ENCODE measurements at regions not wholly inside any gene's neighbourhood (a gene's known extent, or its start where the extent isn't known, plus 50 kb on each side); places are given as distances from the start of the nearest gene placed in this dataset.

DNA sequence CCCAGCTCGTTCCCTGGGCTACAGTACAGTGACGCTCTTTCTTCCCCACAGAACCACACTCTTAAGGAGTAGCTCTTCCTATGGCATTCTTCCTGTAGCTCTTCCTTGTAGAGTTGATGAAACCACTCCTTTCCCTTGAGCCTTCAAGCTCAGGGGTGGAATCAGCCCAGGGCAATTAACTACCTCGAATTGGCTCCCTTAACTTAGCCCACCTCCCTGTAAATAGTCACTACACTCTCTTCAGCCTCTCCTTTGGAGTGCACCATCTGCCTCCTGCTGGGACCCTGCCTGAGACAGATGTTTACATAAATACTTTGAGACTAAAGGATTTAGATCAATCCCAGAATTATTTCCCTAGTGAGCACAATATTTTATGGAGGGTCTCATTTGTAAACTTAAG, 537.8 kb upstream of the AUTS2 start:
- TF ChIP-seq CTCF (IDR thresholded peaks at IDR 0.05) (no peak), EP300 (IDR thresholded peaks at IDR 0.05) (no peak), POLR2A (IDR thresholded peaks at IDR 0.05; ENCODE audit: low read depth) (no peak), POLR2AphosphoS5 (IDR thresholded peaks at IDR 0.05) (no peak)

Measured in esophagus muscularis mucosa (tissue), 4 donors.